Lower leg skin (tissue), 4 donors: ENCODE measurements at regions not wholly inside any gene's neighbourhood (a gene's known extent, or its start where the extent isn't known, plus 50 kb on each side); places are given as distances from the start of the nearest gene placed in this dataset.

Experiments
- DNase-seq, 2 donors: peaks; one replicate each; pipeline ENCODE4 v3.0.0-alpha.2; 2019; ENCODE audit warnings: low spot score in 2 of 2
- H3K4me3 ChIP-seq: fragments of 200-600 bp; sonication (generic); 2 replicates; pipeline ENCODE4 v1.5.1; 2017; ENCODE audit warnings: mild to moderate bottlenecking, low read depth; ENCODE audit not compliant: poor library complexity, severe bottlenecking
- POLR2A ChIP-seq, 2 donors: fragments of 450-650 bp; IDR thresholded peaks; one replicate each; pipeline ENCODE4 v1.6.1; 2016 to 2017; ENCODE audit warnings: antibody characterized with exemption in 2 of 2, mild to moderate bottlenecking in 1 of 2, moderate library complexity in 1 of 2
- WGBS, 2 donors: methylation state at CpG; one replicate each; pipeline ENCODE4 v1.1.5; 2018; 5-methylcytosine and 5-hydroxymethylcytosine counted together
- intact Hi-C: fragments of 100-400 bp; cut with DNase I; formaldehyde crosslinking; loops from one replicate; pipeline ENCODE4 v1.15.0; 2023; ENCODE audit warnings: low total_unique reads
- TF ChIP-seq, protein P1 (sequence below), 3 donors: fragments of 450-650 bp; IDR thresholded peaks; one replicate each; pipeline ENCODE4 v1.5.1; 2016; ENCODE audit warnings: antibody characterized with exemption in 3 of 3, mild to moderate bottlenecking in 3 of 3, moderate library complexity in 2 of 3

DNA sequence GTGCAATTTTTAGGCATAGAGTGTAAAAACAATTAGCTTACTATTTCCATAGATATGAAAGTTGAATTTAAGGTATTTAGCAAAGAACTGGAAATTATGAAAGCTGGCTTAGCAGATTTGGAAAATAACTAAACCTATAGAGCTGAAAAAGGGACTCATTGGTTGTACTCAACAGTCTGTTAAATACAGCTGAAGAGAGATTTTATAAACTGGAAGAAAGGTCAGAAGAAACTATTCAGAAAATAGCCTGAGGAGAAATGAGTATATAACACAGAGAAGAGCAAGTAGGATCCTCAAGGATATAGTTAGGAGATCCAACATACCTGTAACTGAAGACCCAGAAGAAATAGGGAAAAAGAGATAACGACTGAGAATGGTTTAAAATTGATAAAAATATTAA is 97.6 kb upstream of the SLIT3 start:
- DNase-seq: no peak
- TF ChIP-seq, protein P1, sequence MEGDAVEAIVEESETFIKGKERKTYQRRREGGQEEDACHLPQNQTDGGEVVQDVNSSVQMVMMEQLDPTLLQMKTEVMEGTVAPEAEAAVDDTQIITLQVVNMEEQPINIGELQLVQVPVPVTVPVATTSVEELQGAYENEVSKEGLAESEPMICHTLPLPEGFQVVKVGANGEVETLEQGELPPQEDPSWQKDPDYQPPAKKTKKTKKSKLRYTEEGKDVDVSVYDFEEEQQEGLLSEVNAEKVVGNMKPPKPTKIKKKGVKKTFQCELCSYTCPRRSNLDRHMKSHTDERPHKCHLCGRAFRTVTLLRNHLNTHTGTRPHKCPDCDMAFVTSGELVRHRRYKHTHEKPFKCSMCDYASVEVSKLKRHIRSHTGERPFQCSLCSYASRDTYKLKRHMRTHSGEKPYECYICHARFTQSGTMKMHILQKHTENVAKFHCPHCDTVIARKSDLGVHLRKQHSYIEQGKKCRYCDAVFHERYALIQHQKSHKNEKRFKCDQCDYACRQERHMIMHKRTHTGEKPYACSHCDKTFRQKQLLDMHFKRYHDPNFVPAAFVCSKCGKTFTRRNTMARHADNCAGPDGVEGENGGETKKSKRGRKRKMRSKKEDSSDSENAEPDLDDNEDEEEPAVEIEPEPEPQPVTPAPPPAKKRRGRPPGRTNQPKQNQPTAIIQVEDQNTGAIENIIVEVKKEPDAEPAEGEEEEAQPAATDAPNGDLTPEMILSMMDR (IDR thresholded peaks at IDR 0.05): no peak
- TF ChIP-seq POLR2A (IDR thresholded peaks at IDR 0.05): no peak
- WGBS, 2 donors: 79 to 86% methylated on average over 1 of the region's 1 CpG
- H3K4me3 ChIP-seq: no peak overlapping the region
- intact Hi-C loops: no loop called here

DNA sequence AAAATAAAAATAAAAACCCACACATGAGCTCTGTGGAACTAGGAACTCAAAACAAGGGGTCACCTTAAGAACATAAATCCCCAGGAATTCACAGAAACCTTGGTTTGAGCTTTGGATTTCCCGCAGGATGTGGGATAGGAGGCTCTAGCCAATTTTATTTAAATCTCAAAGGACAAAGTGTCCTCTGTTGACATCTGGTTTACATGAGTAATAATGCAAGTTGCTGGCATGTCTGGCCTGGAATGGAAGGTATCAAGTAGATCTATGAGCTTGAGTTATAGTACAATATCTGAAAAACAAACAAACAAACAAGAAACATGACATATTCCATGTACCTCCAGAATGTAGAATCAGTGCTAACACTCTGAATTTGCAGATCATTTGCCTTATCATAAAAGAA is 94.2 kb upstream of the SLIT3 start:
- no peak for TF ChIP-seq POLR2A (IDR thresholded peaks at IDR 0.05)
- TF ChIP-seq, protein P1 (IDR thresholded peaks at IDR 0.05): no peak
- intact Hi-C loops: no loop called here

DNA sequence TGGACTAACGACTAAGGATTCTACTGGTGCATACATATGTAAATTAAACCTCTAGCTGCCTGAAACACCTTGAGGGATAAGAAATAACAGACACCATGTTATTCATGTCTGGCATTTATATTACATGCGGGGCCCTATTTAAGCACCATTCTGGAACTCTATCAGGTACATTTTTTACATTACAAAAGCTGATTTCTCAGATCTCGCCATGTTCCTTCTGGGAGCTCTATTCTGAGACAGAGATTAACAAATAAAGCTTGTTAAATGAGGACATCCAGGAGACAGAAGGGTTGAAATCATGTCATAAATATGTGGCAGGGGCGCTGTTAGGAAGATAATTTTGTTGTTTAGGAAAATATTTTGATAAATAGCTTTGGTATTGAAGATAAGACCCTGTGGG is 93.4 kb upstream of the SLIT3 start:
- DNase-seq: no peak
- intact Hi-C loops: no loop called here
- WGBS, 2 donors: 51 to 61% methylated on average over 4 of the region's 4 CpGs
- no peak overlapping the region for H3K4me3 ChIP-seq
- TF ChIP-seq, protein P1 (IDR thresholded peaks at IDR 0.05): no peak
- TF ChIP-seq POLR2A (IDR thresholded peaks at IDR 0.05): no peak

More for the DNA sequence above, 94.2 kb upstream of the SLIT3 start:
- DNase-seq: no peak
- no peak overlapping the region for H3K4me3 ChIP-seq
- WGBS, 2 donors: 62 to 81% methylated on average over 1 of the region's 1 CpG

DNA sequence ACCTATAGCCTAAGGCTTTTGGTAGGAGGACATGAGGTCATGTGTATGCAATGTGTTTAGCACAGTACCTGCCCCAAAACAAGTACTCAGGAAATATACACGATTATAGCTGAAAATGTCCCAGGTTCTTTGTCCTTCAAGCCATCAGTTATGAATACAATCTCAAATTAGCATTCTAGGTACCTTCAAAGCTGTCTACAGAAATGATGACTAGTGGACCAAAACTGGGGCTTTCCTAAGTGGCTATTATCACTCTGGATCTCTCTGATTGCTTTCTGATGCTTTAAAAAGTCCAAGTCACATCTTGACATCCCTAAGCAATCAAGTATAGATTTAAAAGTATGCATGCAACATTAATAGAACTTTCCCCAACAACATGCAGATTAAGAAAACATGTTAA is 93.0 kb upstream of the SLIT3 start:
- TF ChIP-seq, protein P1 (IDR thresholded peaks at IDR 0.05): no peak
- no peak for TF ChIP-seq POLR2A (IDR thresholded peaks at IDR 0.05)
- intact Hi-C loops: no loop called here
- DNase-seq: no peak
- no peak overlapping the region for H3K4me3 ChIP-seq
- WGBS, 2 donors: 68 to 69% methylated on average over 1 of the region's 1 CpG

DNA sequence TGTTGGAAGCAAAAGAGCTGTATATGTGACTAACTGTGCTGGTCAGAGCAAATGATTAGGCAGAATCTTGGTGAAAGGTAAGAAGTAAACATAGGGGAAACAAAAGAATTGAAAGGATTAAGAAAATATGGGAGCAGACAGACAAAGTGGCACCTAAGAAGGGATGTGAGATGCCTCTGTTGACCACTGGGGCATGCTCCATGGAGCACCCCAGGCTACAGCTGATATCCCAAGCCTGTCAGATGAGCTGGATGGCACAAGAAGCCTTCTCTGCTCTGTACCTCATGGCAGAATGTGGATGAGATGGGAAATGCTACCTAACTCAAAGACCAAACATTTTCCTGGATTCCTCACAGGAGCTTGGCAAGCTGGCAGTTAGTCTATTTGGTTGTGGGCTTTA is 89.3 kb upstream of the SLIT3 start:
- intact Hi-C loops: no loop called here
- no peak for TF ChIP-seq POLR2A (IDR thresholded peaks at IDR 0.05)
- TF ChIP-seq, protein P1 (IDR thresholded peaks at IDR 0.05): no peak
- no peak overlapping the region for H3K4me3 ChIP-seq
- no peak for DNase-seq

DNA sequence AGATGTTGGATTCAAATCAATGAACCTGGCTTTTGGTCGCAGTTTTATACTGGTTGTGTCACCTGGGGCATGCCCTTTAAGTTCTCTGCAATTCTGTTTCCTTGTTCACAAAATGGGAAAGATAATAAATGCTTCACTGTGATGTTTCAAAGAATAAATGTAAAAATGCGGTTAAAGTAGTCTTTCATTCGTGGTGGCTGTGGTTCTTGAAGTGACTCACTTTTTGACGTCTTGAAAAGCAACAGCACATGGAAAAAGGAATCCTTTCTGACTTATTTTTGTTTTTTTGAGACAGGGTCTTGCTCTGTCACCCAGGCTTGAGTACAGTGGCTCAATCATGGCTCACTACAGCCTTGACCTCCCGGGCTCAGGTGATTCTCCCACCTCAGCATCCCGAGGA is 88.4 kb upstream of the SLIT3 start:
- 88 to 90% methylated on average over 6 of the region's 6 CpGs for WGBS, 2 donors
- no peak overlapping the region for H3K4me3 ChIP-seq
- intact Hi-C loops: no loop called here
- TF ChIP-seq, protein P1 (IDR thresholded peaks at IDR 0.05): no peak
- no peak for TF ChIP-seq POLR2A (IDR thresholded peaks at IDR 0.05)
- no peak for DNase-seq
